GM12878 (cell line): ENCODE measurements at regions not wholly inside any gene's neighbourhood (a gene's known extent, or its start where the extent isn't known, plus 50 kb on each side); places are given as distances from the start of the nearest gene placed in this dataset.

Source experiments
- BHLHE40 ChIP-seq, 2 experiments: fragments of 450-650 bp in 1 of 2; IDR thresholded peaks; 2 replicates each; pipeline ENCODE4 v1.6.1; 2011 to 2017; ENCODE audit warnings: low read depth in 2 of 2, borderline replicate concordance in 1 of 2, improper control_type of control experiment in 1 of 2, low read length in 1 of 2, mild to moderate bottlenecking in 1 of 2
- CTCF ChIP-seq, 3 experiments: IDR thresholded peaks in 2 of 3; conservative IDR thresholded peaks in 1 of 3; 2 replicates each; pipeline ENCODE4 v1.5.1; 2011; ENCODE audit warnings: low read depth in 3 of 3, low read length in 3 of 3, mild to moderate bottlenecking in 3 of 3, control low read depth in 2 of 3, moderate library complexity in 2 of 3, inconsistent platforms in 1 of 3, mixed read lengths in 1 of 3; ENCODE audit not compliant: control insufficient read depth in 2 of 3, insufficient read depth in 1 of 3; ENCODE audit errors: extremely low read depth in 1 of 3
- E2F4 ChIP-seq: IDR thresholded peaks from 2 replicates; pipeline ENCODE4 v1.6.1; 2012; ENCODE audit warnings: low read depth, low read length, improper control_type of control experiment
- EZH2 ChIP-seq: IDR thresholded peaks from 2 replicates; pipeline ENCODE4 v1.6.1; 2012; ENCODE audit warnings: low read depth, mild to moderate bottlenecking, control low read depth, inconsistent platforms, low read length, borderline replicate concordance; ENCODE audit not compliant: control insufficient read depth
- HDAC2 ChIP-seq: fragments of 200-600 bp; sonication (generic); IDR thresholded peaks from 2 replicates; pipeline ENCODE4 v1.6.1; 2017
- JUND ChIP-seq: IDR thresholded peaks from 2 replicates; pipeline ENCODE4 v1.6.1; 2012; ENCODE audit warnings: low read depth, mild to moderate bottlenecking, low read length, improper control_type of control experiment, moderate library complexity
- MAX ChIP-seq: IDR thresholded peaks from 2 replicates; pipeline ENCODE4 v1.6.1; 2012; ENCODE audit warnings: low read depth, low read length, improper control_type of control experiment
- RCOR1 ChIP-seq: conservative IDR thresholded peaks from 2 replicates; pipeline ENCODE4 v1.6.1; 2012; ENCODE audit warnings: low read depth, low read length, improper control_type of control experiment
- ZNF274 ChIP-seq: IDR thresholded peaks from one replicate; pipeline ENCODE4 v1.8.0; 2011; ENCODE audit not compliant: insufficient read length, insufficient read depth

- TF ChIP-seq ZNF274, result no peak
- no peak for TF ChIP-seq CTCF (IDR thresholded peaks at IDR 0.05 in 2 of 3, conservative IDR thresholded peaks at IDR 0.05 in 1 of 3; ENCODE audit: control insufficient read depth in 2 of 3, extremely low read depth in 1 of 3, insufficient read depth in 1 of 3, low read depth in 3 of 3, low read length in 3 of 3)
- no peak for TF ChIP-seq HDAC2
- TF ChIP-seq JUND, result no peak
- no peak for TF ChIP-seq E2F4
- TF ChIP-seq BHLHE40 (IDR thresholded peaks at IDR 0.05; ENCODE audit: borderline replicate concordance in 1 of 2, low read depth in 2 of 2, low read length in 1 of 2), result no peak
- no peak for TF ChIP-seq EZH2
- TF ChIP-seq MAX, result no peak
- no peak for TF ChIP-seq RCOR1
Measured at GRCh38 chr16:88305176-88305575, 77.6 kb upstream of the ZNF469 start.
